Stimulated activated naive CD8-positive, alpha-beta T cell treated with anti-CD3 and anti-CD28 coated beads, Interleukin-15, Interleukin-2, amounts not matched to agents 100 U/mL and 50 U/mL, for 24 hours (primary cell): ENCODE measurements at regions not wholly inside any gene's neighbourhood (a gene's known extent, or its start where the extent isn't known, plus 50 kb on each side); places are given as distances from the start of the nearest gene placed in this dataset.
"Not testable (repeated sequence)": the region's sequence is repeated elsewhere in the genome, so short reads cannot be mapped to it uniquely, and the experiment has no call there.

ENCODE experiments used
- ATAC-seq: fragments of 150-1000 bp; cut with Tn5 transposase; one replicate; pipeline ENCODE4 v1.10.0; 2021
- DNase-seq: peaks from one replicate; pipeline ENCODE4 v3.0.0; 2021

GRCh38 chr13:111005808-111006505 is 91.1 kb upstream of the ANKRD10 start:
- no peak for DNase-seq
- ATAC-seq: no peak

GRCh38 chr13:111005364-111005763 is 90.5 kb upstream of the ANKRD10 start:
- ATAC-seq (no peak), DNase-seq (no peak)

GRCh38 chr13:111004444-111004843 is 89.6 kb upstream of the ANKRD10 start:
- DNase-seq (no peak), ATAC-seq (no peak)

- DNase-seq (no peak), ATAC-seq (no peak)
These were observed 86.8 kb upstream of the ANKRD10 start for GRCh38 chr13:111001636-111002035.

- DNase-seq (no peak), ATAC-seq (no peak)
These were observed 78.9 kb upstream of the ANKRD10 start for GRCh38 chr13:110993788-110994187.

GRCh38 chr13:110991991-110992508 is 77.2 kb upstream of the ANKRD10 start:
- no peak for ATAC-seq
- DNase-seq: no peak

GRCh38 chr13:110989331-110989730 is 74.5 kb upstream of the ANKRD10 start:
- ATAC-seq (no peak), DNase-seq (no peak)

- no peak for DNase-seq
- ATAC-seq: no peak
These were observed 70.7 kb upstream of the ANKRD10 start for GRCh38 chr13:110985541-110985940.

- DNase-seq: no peak
- ATAC-seq: no peak
These were observed 69.9 kb upstream of the ANKRD10 start for GRCh38 chr13:110984798-110985197.

GRCh38 chr13:110984381-110984780 is 69.5 kb upstream of the ANKRD10 start:
- no peak for DNase-seq
- ATAC-seq: no peak

GRCh38 chr13:110983241-110983640 is 68.4 kb upstream of the ANKRD10 start:
- ATAC-seq (no peak), DNase-seq (no peak)

- DNase-seq (no peak), ATAC-seq (no peak)
These were observed 66.5 kb upstream of the ANKRD10 start for GRCh38 chr13:110981379-110981778.

GRCh38 chr13:110980921-110981320 is 66.1 kb upstream of the ANKRD10 start:
- ATAC-seq (no peak), DNase-seq (no peak)

- ATAC-seq, DNase-seq: not testable (repeated sequence)
These were observed 64.3 kb upstream of the ANKRD10 start for GRCh38 chr13:110979149-110979548.

- no peak for DNase-seq
- ATAC-seq: no peak
These were observed 63.5 kb upstream of the ANKRD10 start for GRCh38 chr13:110978390-110978789.

GRCh38 chr13:110976785-110977184 is 61.9 kb upstream of the ANKRD10 start:
- ATAC-seq (no peak), DNase-seq (no peak)

- ATAC-seq: no peak
- DNase-seq: no peak
These were observed 58.3 kb upstream of the ANKRD10 start for GRCh38 chr13:110973007-110973700.

GRCh38 chr13:110971486-110971885 is 56.6 kb upstream of the ANKRD10 start:
- no peak for ATAC-seq
- no peak for DNase-seq

GRCh38 chr13:110967156-110967855 is 52.4 kb upstream of the ANKRD10 start:
- not testable (repeated sequence) for DNase-seq, ATAC-seq

- DNase-seq (no peak), ATAC-seq (no peak)
These were observed 50.9 kb upstream of the ANKRD10 start for GRCh38 chr13:110965755-110966134.

- ATAC-seq (peak; percentile 94), DNase-seq (no peak)
These were observed 50.3 kb upstream of the ANKRD10 start for GRCh38 chr13:110965038-110965754.
